ENCODE measurements at regions not wholly inside any gene's neighbourhood (a gene's known extent, or its start where the extent isn't known, plus 50 kb on each side); places are given as distances from the start of the nearest gene placed in this dataset.

DNA sequence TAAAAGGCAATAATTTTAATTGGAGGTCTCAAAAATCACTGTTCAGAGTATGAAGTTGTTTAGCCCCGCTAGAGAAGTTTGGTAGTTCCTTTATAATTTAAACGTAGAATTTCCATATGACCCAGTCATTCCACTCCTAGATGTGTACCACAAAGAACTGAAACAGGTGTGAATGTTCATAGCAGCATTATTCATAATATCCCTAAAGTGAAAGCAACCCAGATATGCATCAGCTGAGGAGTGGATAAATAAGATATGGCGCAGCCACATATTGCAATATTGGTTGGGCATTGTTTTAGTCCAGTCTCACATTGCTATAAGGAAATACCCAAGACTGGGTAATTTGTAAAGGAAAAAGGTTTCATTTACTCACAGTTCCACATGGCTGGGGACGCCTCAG, 976.2 kb downstream of the NLGN4Y start:
- TF ChIP-seq, protein P1, sequence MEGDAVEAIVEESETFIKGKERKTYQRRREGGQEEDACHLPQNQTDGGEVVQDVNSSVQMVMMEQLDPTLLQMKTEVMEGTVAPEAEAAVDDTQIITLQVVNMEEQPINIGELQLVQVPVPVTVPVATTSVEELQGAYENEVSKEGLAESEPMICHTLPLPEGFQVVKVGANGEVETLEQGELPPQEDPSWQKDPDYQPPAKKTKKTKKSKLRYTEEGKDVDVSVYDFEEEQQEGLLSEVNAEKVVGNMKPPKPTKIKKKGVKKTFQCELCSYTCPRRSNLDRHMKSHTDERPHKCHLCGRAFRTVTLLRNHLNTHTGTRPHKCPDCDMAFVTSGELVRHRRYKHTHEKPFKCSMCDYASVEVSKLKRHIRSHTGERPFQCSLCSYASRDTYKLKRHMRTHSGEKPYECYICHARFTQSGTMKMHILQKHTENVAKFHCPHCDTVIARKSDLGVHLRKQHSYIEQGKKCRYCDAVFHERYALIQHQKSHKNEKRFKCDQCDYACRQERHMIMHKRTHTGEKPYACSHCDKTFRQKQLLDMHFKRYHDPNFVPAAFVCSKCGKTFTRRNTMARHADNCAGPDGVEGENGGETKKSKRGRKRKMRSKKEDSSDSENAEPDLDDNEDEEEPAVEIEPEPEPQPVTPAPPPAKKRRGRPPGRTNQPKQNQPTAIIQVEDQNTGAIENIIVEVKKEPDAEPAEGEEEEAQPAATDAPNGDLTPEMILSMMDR (IDR thresholded peaks at IDR 0.05) = no peak
- no peak for TF ChIP-seq POLR2A (IDR thresholded peaks at IDR 0.05)

Data from suprapubic skin (tissue), 3 donors.